LNCAP (cell line): ENCODE measurements at regions not wholly inside any gene's neighbourhood (a gene's known extent, or its start where the extent isn't known, plus 50 kb on each side); places are given as distances from the start of the nearest gene placed in this dataset.

Experiments
- CTCF ChIP-seq: fragments of 450-650 bp; IDR thresholded peaks from 2 replicates; pipeline ENCODE4 v1.5.1; 2017; ENCODE audit warnings: mild to moderate bottlenecking

- TF ChIP-seq CTCF: no peak
Measured at GRCh38 chrX:35291013-35291412, 348.4 kb downstream of the FAM47B start.

- no peak for TF ChIP-seq CTCF
Measured at GRCh38 chrX:35292522-35292921, 349.9 kb downstream of the FAM47B start.

- no peak for TF ChIP-seq CTCF
Measured at GRCh38 chrX:35339796-35340195, 397.2 kb downstream of the FAM47B start.

- no peak for TF ChIP-seq CTCF
Measured at GRCh38 chrX:35340465-35340864, 397.9 kb downstream of the FAM47B start.

- TF ChIP-seq CTCF: no peak
Measured at GRCh38 chrX:35351212-35351611, 408.6 kb downstream of the FAM47B start.

- TF ChIP-seq CTCF: no peak
Measured at GRCh38 chrX:35351795-35352483, 409.3 kb downstream of the FAM47B start.

GRCh38 chrX:35357656-35358055 is 415.1 kb downstream of the FAM47B start:
- no peak for TF ChIP-seq CTCF

GRCh38 chrX:35362866-35363265 is 420.3 kb downstream of the FAM47B start:
- no peak for TF ChIP-seq CTCF
